ENCODE measurements at regions not wholly inside any gene's neighbourhood (a gene's known extent, or its start where the extent isn't known, plus 50 kb on each side); places are given as distances from the start of the nearest gene placed in this dataset.

DNA sequence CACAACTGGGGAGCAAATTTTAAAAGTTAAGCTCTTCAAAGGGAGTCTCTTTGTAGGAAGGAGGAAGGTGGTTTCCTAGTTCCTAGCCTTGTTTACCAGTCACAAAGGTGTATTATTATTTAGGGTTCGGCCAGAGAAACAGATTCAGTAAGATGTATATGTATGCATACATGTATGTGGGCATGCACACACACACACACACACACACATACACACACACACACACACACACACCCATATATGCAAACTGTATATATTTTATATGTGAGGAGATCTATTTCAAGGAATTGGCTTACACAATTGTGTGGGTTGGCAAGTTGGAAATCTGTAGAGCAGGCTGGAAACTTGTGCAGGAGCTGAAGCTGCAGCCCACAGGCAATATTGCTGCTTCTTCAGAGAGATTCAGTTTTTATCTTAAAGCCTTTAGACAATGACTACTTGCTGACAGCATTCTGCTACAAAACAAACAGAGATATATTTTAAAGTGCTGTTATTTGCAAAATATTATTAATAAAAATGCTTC is 75.3 kb upstream of the DNAH5 start:
- TF ChIP-seq, protein P1, sequence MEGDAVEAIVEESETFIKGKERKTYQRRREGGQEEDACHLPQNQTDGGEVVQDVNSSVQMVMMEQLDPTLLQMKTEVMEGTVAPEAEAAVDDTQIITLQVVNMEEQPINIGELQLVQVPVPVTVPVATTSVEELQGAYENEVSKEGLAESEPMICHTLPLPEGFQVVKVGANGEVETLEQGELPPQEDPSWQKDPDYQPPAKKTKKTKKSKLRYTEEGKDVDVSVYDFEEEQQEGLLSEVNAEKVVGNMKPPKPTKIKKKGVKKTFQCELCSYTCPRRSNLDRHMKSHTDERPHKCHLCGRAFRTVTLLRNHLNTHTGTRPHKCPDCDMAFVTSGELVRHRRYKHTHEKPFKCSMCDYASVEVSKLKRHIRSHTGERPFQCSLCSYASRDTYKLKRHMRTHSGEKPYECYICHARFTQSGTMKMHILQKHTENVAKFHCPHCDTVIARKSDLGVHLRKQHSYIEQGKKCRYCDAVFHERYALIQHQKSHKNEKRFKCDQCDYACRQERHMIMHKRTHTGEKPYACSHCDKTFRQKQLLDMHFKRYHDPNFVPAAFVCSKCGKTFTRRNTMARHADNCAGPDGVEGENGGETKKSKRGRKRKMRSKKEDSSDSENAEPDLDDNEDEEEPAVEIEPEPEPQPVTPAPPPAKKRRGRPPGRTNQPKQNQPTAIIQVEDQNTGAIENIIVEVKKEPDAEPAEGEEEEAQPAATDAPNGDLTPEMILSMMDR (IDR thresholded peaks at IDR 0.05), result no peak
- TF ChIP-seq POLR2A (IDR thresholded peaks at IDR 0.05), result no peak

Measured in thyroid gland (tissue), 4 donors.